Activated CD4-positive, alpha-beta T cell treated with anti-CD3 and anti-CD28 coated beads, Interleukin-2, amount 10 ng/mL, durations not matched to agents 24 days and 14 days (primary cell): ENCODE measurements at regions not wholly inside any gene's neighbourhood (a gene's known extent, or its start where the extent isn't known, plus 50 kb on each side); places are given as distances from the start of the nearest gene placed in this dataset.

Source experiments
- DNase-seq: peaks from one replicate; pipeline ENCODE4 v3.0.0; 2022
- H3K27ac Mint-ChIP-seq: one replicate; pipeline ENCODE4 v1.8.0; 2022; ENCODE audit warnings: mild to moderate bottlenecking, mixed read lengths
- H3K27me3 Mint-ChIP-seq: one replicate; pipeline ENCODE4 v1.8.0; 2022; ENCODE audit warnings: mixed read lengths
- H3K36me3 Mint-ChIP-seq: one replicate; pipeline ENCODE4 v1.8.0; 2022; ENCODE audit warnings: low read depth, mild to moderate bottlenecking, mixed read lengths
- H3K4me1 Mint-ChIP-seq: one replicate; pipeline ENCODE4 v1.8.0; 2021; ENCODE audit warnings: mixed read lengths
- H3K4me3 Mint-ChIP-seq: one replicate; pipeline ENCODE4 v1.8.0; 2022; ENCODE audit warnings: mild to moderate bottlenecking, moderate library complexity, mixed read lengths
- H3K9me3 Mint-ChIP-seq: one replicate; pipeline ENCODE4 v1.8.0; 2021; ENCODE audit warnings: mixed read lengths
- intact Hi-C: fragments of 100-400 bp; cut with micrococcal nuclease; formaldehyde crosslinking; loops from one replicate; pipeline ENCODE4 v1.15.1; 2023

DNA sequence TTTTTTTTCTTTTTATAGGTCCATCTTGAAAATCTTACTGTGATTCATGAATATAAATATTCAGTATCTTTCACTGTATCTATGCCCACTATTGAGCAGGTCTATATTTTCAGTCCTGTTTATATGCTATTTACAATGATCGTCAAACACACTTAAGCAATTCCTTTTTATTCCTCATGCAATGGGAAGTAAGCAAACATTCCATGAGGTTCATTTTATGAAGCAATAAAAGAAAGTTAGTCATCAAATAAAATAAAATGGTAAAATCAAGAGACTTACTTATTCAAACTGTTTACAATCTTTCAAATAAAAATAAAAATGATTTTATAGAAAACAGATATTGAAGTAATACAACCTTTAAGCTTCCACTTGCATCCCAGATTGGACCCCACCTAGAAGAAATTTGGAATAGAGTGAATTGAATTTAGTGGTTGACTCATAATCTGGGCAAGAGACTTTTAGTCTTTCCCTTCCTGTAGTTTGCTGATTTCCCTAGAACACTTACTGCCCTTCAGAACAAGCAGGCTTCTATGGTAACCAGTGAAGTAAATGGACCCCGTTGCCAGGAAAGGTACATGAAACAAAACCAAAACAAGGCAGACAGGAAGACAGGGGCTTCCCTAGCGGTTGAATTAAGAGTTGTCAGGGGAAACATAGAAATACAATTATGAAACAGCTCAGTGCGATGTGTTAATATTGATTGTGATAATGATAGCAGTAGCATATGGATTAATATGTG, 241.0 kb upstream of the ATP2B1 start:
- peak overlapping the region; percentile 1 for H3K4me3 Mint-ChIP-seq
- H3K27me3 Mint-ChIP-seq = peaks cover 2% of the 10 kb centered on the region
- H3K27ac Mint-ChIP-seq = peak overlapping the region; percentile 4
- no peaks in the 10 kb centered on the region for H3K36me3 Mint-ChIP-seq
- peaks cover 19% of the 10 kb centered on the region for H3K4me1 Mint-ChIP-seq
- DNase-seq = peak; percentile 86
- intact Hi-C loops = loop anchor here (1.0 to 2.0 kb wide), 4 partner anchors 11 to 193 kb away; no protein-coding TSS in a partner anchor
- H3K9me3 Mint-ChIP-seq = peaks cover 3% of the 10 kb centered on the region

- Mint-ChIP-seq H3K27ac (peak overlapping the region; percentile 22), H3K27me3 (peaks cover 2% of the 10 kb centered on the region), H3K4me1 (peaks cover 19% of the 10 kb centered on the region), H3K9me3 (peaks cover 3% of the 10 kb centered on the region), H3K4me3 (no peak overlapping the region), H3K36me3 (no peaks in the 10 kb centered on the region)
- intact Hi-C loops = loop anchor here (2.0 kb wide), 1 partner anchor 68 kb away; no protein-coding TSS in a partner anchor
- peak; percentile 38 for DNase-seq
These were observed 239.9 kb upstream of the ATP2B1 start for GRCh38 chr12:89948271-89949175.

GRCh38 chr12:89947437-89948270, 239.0 kb upstream of the ATP2B1 start:
- Mint-ChIP-seq H3K36me3 (no peaks in the 10 kb centered on the region), H3K27ac (peak overlapping the region; percentile 22), H3K4me1 (peaks cover 19% of the 10 kb centered on the region), H3K9me3 (peaks cover 3% of the 10 kb centered on the region), H3K27me3 (peaks cover 2% of the 10 kb centered on the region), H3K4me3 (no peak overlapping the region)
- DNase-seq = peak; percentile 42
- intact Hi-C loops = loop anchor here (2.0 kb wide), 1 partner anchor 67 kb away; no protein-coding TSS in a partner anchor

DNA sequence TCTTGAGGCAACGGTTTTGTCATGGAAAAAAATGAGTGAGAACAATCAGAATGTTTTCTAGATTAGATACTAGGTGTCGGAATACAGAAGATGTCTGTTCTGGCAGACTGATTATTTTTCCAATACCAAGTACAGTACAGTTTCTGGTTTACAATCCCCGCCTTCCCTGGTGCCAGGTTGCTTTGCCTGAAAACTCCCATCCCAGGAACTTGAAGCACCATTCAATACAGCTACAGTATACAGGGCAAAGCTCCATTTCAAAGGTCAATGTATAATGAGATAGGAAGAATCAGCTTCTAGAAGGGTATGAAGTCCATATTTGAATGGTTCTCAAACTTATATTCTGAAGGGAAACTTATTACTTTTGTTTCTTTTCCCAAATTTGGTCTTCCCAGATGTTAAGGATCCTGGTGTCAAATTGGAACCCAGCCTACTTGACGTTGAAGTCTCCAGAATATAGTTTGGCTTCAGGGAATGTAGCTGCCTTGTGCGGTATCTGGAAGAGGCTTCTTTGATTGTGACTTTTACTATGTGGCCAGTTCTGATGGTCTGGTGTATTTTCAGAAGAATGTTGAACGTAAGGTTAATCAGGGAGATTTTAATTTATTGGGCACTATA, 238.0 kb upstream of the ATP2B1 start:
- Mint-ChIP-seq H3K4me1 (peaks cover 21% of the 10 kb centered on the region), H3K4me3 (no peak overlapping the region), H3K9me3 (peaks cover 1% of the 10 kb centered on the region), H3K27ac (no peak overlapping the region), H3K36me3 (no peaks in the 10 kb centered on the region), H3K27me3 (no peaks in the 10 kb centered on the region)
- intact Hi-C loops = no loop called here
- DNase-seq = peak; percentile 36

DNA sequence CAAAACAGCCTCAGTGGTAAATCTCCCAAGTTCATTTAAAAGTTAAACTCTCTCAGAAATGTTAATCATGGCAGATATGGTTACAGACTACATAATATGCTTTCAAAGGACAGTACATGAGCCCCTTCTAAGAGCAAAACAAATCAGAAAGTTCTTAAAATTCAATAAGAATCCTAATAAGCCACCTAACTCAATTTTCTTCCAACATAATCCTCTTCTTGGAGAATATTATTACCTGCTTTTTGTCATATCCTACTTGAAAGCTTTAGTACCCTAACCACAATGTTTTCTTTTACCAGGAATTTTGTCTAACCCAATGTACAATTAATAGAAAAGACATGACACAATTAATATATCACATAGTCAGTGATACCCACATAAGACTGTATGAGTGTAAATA, 236.5 kb upstream of the ATP2B1 start:
- H3K36me3 Mint-ChIP-seq = no peaks in the 10 kb centered on the region

DNA sequence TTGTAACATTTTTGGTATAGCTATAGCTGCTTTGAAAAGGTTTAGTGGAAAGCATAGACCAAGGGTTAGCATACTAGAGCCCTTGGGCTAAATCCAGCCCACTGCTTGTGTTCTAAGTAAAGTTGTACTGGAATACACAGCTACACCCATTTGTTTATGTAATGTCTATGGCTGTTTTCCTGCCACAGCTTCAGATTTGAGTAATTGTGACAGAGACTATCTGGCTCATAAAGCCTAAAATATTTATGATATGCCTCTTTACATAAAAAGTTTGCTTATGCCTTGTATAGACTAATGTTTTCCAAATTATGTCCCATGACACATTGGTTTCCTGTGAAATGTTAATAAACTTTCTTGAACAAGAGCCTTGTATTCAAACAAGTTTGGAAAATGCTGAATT, 234.8 kb upstream of the ATP2B1 start:
- DNase-seq = no peak
- Mint-ChIP-seq H3K27ac (no peak overlapping the region), H3K27me3 (no peaks in the 10 kb centered on the region), H3K4me3 (no peak overlapping the region), H3K9me3 (peaks cover 5% of the 10 kb centered on the region), H3K4me1 (peaks cover 10% of the 10 kb centered on the region), H3K36me3 (no peaks in the 10 kb centered on the region)
- intact Hi-C loops = no loop called here

More for the DNA sequence above, 236.5 kb upstream of the ATP2B1 start:
- intact Hi-C loops = no loop called here
- DNase-seq = no peak
- Mint-ChIP-seq H3K27ac (no peak overlapping the region), H3K4me3 (no peak overlapping the region), H3K9me3 (no peaks in the 10 kb centered on the region), H3K27me3 (no peaks in the 10 kb centered on the region), H3K4me1 (peaks cover 19% of the 10 kb centered on the region)

GRCh38 chr12:89941436-89941835, 232.8 kb upstream of the ATP2B1 start:
- H3K9me3 Mint-ChIP-seq = peaks cover 5% of the 10 kb centered on the region
- no peaks in the 10 kb centered on the region for H3K36me3 Mint-ChIP-seq
- H3K27me3 Mint-ChIP-seq = no peaks in the 10 kb centered on the region
- intact Hi-C loops = no loop called here
- DNase-seq = no peak
- H3K27ac Mint-ChIP-seq = no peak overlapping the region
- H3K4me1 Mint-ChIP-seq = peaks cover 2% of the 10 kb centered on the region
- H3K4me3 Mint-ChIP-seq = no peak overlapping the region

DNA sequence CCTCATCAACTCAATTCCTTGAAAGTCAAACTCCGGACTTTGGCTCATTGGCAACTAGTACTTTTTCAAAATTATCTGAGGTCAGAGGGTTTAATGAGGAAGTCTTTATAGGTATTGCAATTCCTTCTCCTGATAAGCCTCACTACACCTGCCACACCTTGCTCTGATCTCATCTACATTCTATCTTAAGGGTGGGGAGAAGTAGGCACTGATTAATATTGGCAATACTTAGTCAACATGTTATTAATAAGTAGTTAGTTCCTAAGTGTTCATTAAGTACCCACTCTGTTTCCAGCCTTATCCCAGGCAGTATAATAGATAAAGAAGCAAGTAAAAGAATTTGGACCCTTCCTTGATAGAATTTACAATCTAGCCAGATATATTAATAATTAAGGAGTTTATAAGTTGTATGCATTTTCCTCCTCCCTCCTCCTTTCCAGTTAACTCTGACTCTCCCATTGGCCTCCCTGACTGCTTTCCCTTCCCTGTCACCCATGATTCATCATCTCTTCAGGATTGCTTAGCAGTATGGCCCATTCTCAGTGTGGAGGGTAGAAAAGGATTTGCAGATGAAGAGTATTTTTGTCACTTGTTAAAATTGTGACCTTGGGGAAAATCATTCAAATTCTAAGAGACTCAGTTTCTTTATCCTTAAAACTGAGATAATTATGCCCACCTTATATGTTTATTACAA, 231.0 kb upstream of the ATP2B1 start:
- H3K27ac Mint-ChIP-seq = no peak overlapping the region
- DNase-seq = no peak
- H3K4me3 Mint-ChIP-seq = no peak overlapping the region
- no peaks in the 10 kb centered on the region for H3K36me3 Mint-ChIP-seq
- H3K27me3 Mint-ChIP-seq = no peaks in the 10 kb centered on the region
- peaks cover 11% of the 10 kb centered on the region for H3K4me1 Mint-ChIP-seq
- intact Hi-C loops = no loop called here
- H3K9me3 Mint-ChIP-seq = peaks cover 5% of the 10 kb centered on the region

DNA sequence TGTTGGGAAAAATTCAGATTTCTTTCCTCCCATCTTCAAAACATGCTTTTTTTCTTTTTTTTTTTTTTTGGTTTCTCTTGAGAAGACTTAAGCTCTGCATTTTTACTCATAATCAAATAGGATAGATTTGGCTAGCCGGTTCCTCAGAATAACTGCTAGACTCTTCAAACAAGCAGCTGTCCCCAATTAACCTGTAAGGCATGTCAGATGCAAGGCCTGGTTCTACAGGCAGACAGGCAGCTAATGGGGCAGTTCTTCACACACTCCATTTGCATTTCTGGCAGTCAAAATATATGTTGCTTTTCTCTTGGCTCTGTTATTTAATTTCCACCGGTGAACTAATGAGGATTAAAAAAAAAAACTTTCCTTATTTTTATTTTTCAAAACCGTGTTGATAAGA, 228.0 kb upstream of the ATP2B1 start:
- H3K4me3 Mint-ChIP-seq = no peak overlapping the region
- peaks cover 5% of the 10 kb centered on the region for H3K9me3 Mint-ChIP-seq
- no peaks in the 10 kb centered on the region for H3K27me3 Mint-ChIP-seq
- peaks cover 12% of the 10 kb centered on the region for H3K4me1 Mint-ChIP-seq
- DNase-seq = no peak
- intact Hi-C loops = no loop called here
- H3K36me3 Mint-ChIP-seq = no peaks in the 10 kb centered on the region
- H3K27ac Mint-ChIP-seq = peak overlapping the region; percentile 23

DNA sequence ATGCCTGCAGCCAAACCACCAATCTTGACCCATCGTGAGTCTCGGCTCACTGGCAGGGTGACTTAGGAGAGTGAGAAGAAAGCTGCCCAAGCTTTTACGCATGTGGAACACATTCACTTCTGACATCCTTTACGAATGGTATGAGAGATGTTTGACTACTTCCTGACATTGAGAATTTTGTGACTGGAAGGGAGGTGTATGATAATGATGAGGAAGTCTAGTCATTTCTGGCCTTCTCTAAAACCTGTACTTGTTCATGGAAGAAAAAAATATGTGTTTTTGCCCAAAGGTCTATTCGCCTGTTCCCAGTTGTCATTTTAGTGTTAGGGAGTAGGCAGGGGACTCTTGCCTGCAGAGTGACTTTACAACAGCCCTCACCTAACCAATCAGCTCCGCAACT, 227.2 kb upstream of the ATP2B1 start:
- H3K9me3 Mint-ChIP-seq = peaks cover 5% of the 10 kb centered on the region
- intact Hi-C loops = no loop called here
- no peak overlapping the region for H3K27ac Mint-ChIP-seq
- H3K4me3 Mint-ChIP-seq = no peak overlapping the region
- no peaks in the 10 kb centered on the region for H3K36me3 Mint-ChIP-seq
- DNase-seq = no peak
- H3K4me1 Mint-ChIP-seq = peaks cover 12% of the 10 kb centered on the region
- no peaks in the 10 kb centered on the region for H3K27me3 Mint-ChIP-seq

DNA sequence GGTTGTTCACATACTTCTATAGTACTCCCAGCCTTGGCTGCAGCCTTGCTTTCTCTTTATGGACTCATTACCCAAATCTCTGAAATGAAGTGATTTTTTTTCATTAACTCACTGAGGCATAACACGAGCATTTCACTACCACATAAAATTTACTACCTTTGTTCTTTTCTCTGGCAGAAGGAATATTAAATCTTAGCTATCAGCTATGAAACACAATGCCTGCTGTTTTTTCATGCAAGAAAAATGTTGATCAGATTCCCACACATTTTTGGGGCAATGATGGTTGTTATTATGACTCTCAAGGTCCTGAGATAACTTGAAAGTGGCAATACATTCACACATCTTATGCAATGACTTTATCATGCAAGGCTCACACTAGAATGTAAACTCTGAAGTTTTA, 225.3 kb upstream of the ATP2B1 start:
- intact Hi-C loops = no loop called here
- Mint-ChIP-seq H3K27ac (no peak overlapping the region), H3K27me3 (no peaks in the 10 kb centered on the region), H3K36me3 (no peaks in the 10 kb centered on the region), H3K9me3 (no peaks in the 10 kb centered on the region), H3K4me3 (no peak overlapping the region), H3K4me1 (peaks cover 12% of the 10 kb centered on the region)
- no peak for DNase-seq

DNA sequence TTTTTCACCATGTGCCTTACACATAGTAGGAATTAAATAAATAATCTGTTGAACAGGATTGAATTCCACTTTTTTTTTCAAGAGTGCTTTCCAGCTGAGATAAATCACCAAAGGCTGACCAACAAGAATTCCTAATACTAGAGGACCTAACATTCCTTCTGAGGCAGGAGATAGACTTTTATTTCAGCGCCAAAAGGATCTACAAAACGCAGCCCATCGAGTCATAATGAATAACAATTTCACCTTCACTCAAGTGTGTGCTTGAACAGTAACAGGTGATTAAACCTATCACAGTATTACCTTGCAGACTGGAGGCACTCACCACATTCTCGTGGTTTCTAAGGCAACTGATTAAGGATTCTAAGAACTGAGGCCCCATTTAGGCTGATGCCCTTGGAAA, 224.3 kb upstream of the ATP2B1 start:
- no peaks in the 10 kb centered on the region for H3K36me3 Mint-ChIP-seq
- H3K27me3 Mint-ChIP-seq = no peaks in the 10 kb centered on the region
- no peak for DNase-seq
- H3K4me3 Mint-ChIP-seq = no peak overlapping the region
- no peaks in the 10 kb centered on the region for H3K9me3 Mint-ChIP-seq
- no peak overlapping the region for H3K27ac Mint-ChIP-seq
- H3K4me1 Mint-ChIP-seq = peaks cover 12% of the 10 kb centered on the region
- intact Hi-C loops = no loop called here

DNA sequence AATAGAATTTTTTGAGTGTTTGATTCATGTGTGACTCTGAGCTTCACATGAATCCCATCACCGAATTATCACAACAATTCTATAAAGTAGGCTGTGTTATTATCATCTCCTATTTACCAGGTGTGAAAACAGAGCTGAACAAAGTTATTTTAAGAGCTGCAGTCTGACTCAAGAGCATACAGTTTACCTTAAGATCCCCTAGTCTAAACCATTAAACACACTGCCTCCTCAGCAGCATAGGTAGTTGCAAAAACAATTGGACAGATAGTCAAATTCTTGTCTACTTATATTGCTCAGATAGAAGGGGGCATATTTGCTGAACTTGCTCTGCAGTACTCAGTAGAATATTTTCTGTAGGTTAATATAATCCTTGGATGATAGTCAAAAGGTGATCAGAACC, 219.8 kb upstream of the ATP2B1 start:
- H3K36me3 Mint-ChIP-seq = no peaks in the 10 kb centered on the region
- peak; percentile 30 for DNase-seq
- intact Hi-C loops = no loop called here
- no peak overlapping the region for H3K27ac Mint-ChIP-seq
- H3K27me3 Mint-ChIP-seq = no peaks in the 10 kb centered on the region
- no peaks in the 10 kb centered on the region for H3K9me3 Mint-ChIP-seq
- H3K4me3 Mint-ChIP-seq = no peak overlapping the region
- peaks cover 8% of the 10 kb centered on the region for H3K4me1 Mint-ChIP-seq
